ENCODE measurements at regions not wholly inside any gene's neighbourhood (a gene's known extent, or its start where the extent isn't known, plus 50 kb on each side); places are given as distances from the start of the nearest gene placed in this dataset.

- ChIA-PET CTCF (no interaction called here), RAD21 (ENCODE audit: unreplicated experiment) (no interaction called here), POLR2A (no interaction called here), SMC1A (ENCODE audit: uncharacterized antibody, unreplicated experiment) (no interaction called here)
- Histone ChIP-seq H4K20me1 (ENCODE audit: control insufficient read depth, insufficient read depth) (no peaks in the 10 kb centered on the region), H3K4me2 (ENCODE audit: control insufficient read depth, insufficient read depth) (no peak overlapping the region), H3K27me3 (replicated peaks in 1 of 2; ENCODE audit: control insufficient read depth in 2 of 2, insufficient read depth in 2 of 2, low read length in 1 of 2) (no peaks in the 10 kb centered on the region), H2AFZ (ENCODE audit: control insufficient read depth, low read depth, low read length) (no peak overlapping the region), H3K4me3 (no peak overlapping the region), H3K4me1 (ENCODE audit: control insufficient read depth, insufficient read depth, low read length) (no peaks in the 10 kb centered on the region), H3K27ac (ENCODE audit: control insufficient read depth, insufficient read depth) (no peak overlapping the region), H3K36me3 (ENCODE audit: control insufficient read depth in 2 of 2, insufficient read depth in 2 of 2, low read length in 1 of 2) (no peaks in the 10 kb centered on the region), H3K9me3 (replicated peaks; ENCODE audit: control insufficient read depth, insufficient read depth, low read length) (no peaks in the 10 kb centered on the region; the same call in 2 of the 3 replicates), H3K79me2 (ENCODE audit: control insufficient read depth, insufficient read depth, low read length) (no peaks in the 10 kb centered on the region), H3K9ac (ENCODE audit: control insufficient read depth, insufficient read depth, low read length) (no peak overlapping the region)
- WGBS (ENCODE audit: insufficient coverage, insufficient replicate concordance, low lambda C conversion rate, missing lambda C conversion rate), result 48% methylated on average over 9 of the region's 10 CpGs
- no TSS peak for BruUV-seq (replicated peaks)
- no peak for TF ChIP-seq JUNB (IDR thresholded peaks at IDR 0.05)
- ATAC-seq (no peak), FAIRE-seq (no peak), DNase-seq (ENCODE audit: low read depth, low spot score) (no peak)
- in situ Hi-C loops (cut with MboI) (no loop called here), intact Hi-C loops (cut with micrococcal nuclease; ENCODE audit: unreplicated experiment) (no loop called here)
Measured at GRCh38 chr19:29022165-29022564, 190.8 kb downstream of the UQCRFS1 start.

DNA sequence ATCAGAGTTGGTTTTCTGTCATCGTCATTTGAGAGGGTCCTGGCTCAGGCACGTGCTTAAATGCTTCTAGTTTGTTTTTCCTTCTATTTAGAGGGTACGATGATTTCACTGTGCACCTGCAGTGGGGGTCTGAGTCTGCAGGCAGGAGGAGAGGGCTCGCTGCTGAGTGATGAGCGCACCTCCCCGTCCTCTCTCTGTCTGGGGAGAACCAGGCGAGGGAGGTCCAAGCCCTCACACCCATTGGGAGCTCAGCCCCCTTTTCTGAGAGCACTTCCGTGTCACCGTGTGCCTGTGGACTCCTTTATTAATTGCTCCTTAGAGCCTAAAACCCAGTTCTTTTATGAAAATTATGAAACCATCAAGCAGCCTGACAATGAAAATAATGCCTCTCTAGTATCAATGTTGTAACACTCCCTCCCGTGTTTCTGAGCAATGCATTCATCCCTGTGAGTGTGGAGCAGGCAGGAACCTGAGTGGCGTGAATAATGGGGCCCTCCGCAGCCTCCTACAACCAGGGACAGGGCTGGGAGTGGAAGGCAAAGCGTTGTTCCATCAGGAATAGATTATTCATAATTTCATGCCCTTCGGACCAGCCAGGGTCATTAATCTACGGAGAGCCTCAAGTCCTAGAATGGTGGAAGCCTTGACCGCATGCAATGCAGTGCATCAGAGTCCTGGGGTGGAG lies 191.6 kb downstream of the UQCRFS1 start:
- no peak overlapping the region for H3K9ac ChIP-seq (ENCODE audit: control insufficient read depth, insufficient read depth, low read length)
- no peak overlapping the region for H3K4me2 ChIP-seq (ENCODE audit: control insufficient read depth, insufficient read depth)
- H3K27me3 ChIP-seq (replicated peaks in 1 of 2; ENCODE audit: control insufficient read depth in 2 of 2, insufficient read depth in 2 of 2, low read length in 1 of 2), result no peaks in the 10 kb centered on the region
- DNase-seq (ENCODE audit: low read depth, low spot score) (no peak), ATAC-seq (no peak), FAIRE-seq (no peak)
- no peaks in the 10 kb centered on the region; the same call in 2 of the 3 replicates for H3K9me3 ChIP-seq (replicated peaks; ENCODE audit: control insufficient read depth, insufficient read depth, low read length)
- 32% methylated on average over 16 of the region's 16 CpGs for WGBS (ENCODE audit: insufficient coverage, insufficient replicate concordance, low lambda C conversion rate, missing lambda C conversion rate)
- ChIA-PET RAD21 (ENCODE audit: unreplicated experiment) (no interaction called here), CTCF (interaction anchor here (0.6 kb wide), 1 partner anchor 1089 kb away, joined by 3 read pairs; no protein-coding TSS in a partner anchor), SMC1A (ENCODE audit: uncharacterized antibody, unreplicated experiment) (no interaction called here), POLR2A (no interaction called here)
- in situ Hi-C loops (cut with MboI) (no loop called here), intact Hi-C loops (cut with micrococcal nuclease; ENCODE audit: unreplicated experiment) (no loop called here)
- H3K79me2 ChIP-seq (ENCODE audit: control insufficient read depth, insufficient read depth, low read length), result no peaks in the 10 kb centered on the region
- H3K4me3 ChIP-seq, result no peak overlapping the region
- H4K20me1 ChIP-seq (ENCODE audit: control insufficient read depth, insufficient read depth), result no peaks in the 10 kb centered on the region
- TF ChIP-seq E4F1 (IDR thresholded peaks at IDR 0.05; ENCODE audit: borderline replicate concordance, partially characterized antibody) (no peak), YBX1 (IDR thresholded peaks at IDR 0.05) (no peak)
- no peaks in the 10 kb centered on the region for H3K36me3 ChIP-seq (ENCODE audit: control insufficient read depth in 2 of 2, insufficient read depth in 2 of 2, low read length in 1 of 2)
- no peak overlapping the region for H3K27ac ChIP-seq (ENCODE audit: control insufficient read depth, insufficient read depth)
- no peak overlapping the region for H2AFZ ChIP-seq (ENCODE audit: control insufficient read depth, low read depth, low read length)
- BruUV-seq (replicated peaks), result no TSS peak
- no peaks in the 10 kb centered on the region for H3K4me1 ChIP-seq (ENCODE audit: control insufficient read depth, insufficient read depth, low read length)
